ENCODE measurements at regions not wholly inside any gene's neighbourhood (a gene's known extent, or its start where the extent isn't known, plus 50 kb on each side); places are given as distances from the start of the nearest gene placed in this dataset.

DNA sequence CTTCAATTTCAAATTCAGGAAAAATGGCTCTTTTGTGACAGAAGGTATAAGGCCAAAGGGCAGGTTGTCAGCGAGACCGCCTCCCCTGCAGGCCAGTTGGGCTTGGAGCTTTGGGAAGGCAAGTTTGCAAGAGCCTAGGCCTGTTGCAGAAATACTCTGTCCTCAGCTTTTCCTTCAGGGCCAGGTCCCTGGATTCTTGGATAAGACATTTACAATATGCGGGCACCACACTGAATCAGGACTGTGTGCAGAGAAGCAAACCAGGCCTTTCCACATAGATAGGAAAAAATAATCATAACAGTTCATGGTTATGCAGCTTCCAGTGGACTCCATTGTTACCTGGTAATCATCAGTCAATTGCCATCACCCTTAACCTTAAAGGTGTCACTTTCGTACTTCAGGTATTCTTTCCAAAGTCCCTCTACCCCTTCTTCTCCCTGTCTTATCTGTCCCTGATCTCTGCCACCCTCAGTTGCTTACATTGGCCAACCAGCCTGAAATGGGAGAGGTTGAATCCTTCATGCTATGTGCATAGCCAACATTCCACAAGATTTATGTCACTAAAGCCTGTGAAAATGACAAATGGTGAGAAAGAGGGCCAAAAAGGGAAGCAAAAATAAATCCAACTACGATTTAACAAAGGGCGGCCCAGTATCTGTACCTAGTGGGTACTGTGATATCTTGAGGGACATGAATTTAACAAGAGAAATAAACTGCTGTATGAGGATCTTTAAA is 304.5 kb upstream of the NFE2L3 start:
- TF ChIP-seq, protein P1, sequence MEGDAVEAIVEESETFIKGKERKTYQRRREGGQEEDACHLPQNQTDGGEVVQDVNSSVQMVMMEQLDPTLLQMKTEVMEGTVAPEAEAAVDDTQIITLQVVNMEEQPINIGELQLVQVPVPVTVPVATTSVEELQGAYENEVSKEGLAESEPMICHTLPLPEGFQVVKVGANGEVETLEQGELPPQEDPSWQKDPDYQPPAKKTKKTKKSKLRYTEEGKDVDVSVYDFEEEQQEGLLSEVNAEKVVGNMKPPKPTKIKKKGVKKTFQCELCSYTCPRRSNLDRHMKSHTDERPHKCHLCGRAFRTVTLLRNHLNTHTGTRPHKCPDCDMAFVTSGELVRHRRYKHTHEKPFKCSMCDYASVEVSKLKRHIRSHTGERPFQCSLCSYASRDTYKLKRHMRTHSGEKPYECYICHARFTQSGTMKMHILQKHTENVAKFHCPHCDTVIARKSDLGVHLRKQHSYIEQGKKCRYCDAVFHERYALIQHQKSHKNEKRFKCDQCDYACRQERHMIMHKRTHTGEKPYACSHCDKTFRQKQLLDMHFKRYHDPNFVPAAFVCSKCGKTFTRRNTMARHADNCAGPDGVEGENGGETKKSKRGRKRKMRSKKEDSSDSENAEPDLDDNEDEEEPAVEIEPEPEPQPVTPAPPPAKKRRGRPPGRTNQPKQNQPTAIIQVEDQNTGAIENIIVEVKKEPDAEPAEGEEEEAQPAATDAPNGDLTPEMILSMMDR (IDR thresholded peaks at IDR 0.05; ENCODE audit: unreplicated experiment), result no peak
- H3K4me3 Mint-ChIP-seq (ENCODE audit: low read depth), result no peak overlapping the region
- peak overlapping the region; percentile 53 for H3K27ac Mint-ChIP-seq
- no peaks in the 10 kb centered on the region for H3K36me3 Mint-ChIP-seq (ENCODE audit: insufficient read depth)
- peaks cover 46% of the 10 kb centered on the region for H3K4me1 Mint-ChIP-seq (ENCODE audit: low read depth)
- no peak for DNase-seq (ENCODE audit: low spot score, unreplicated experiment)
- no peaks in the 10 kb centered on the region for H3K9me3 Mint-ChIP-seq (ENCODE audit: low read depth)
- peaks cover 7% of the 10 kb centered on the region for H3K27me3 Mint-ChIP-seq

DNA sequence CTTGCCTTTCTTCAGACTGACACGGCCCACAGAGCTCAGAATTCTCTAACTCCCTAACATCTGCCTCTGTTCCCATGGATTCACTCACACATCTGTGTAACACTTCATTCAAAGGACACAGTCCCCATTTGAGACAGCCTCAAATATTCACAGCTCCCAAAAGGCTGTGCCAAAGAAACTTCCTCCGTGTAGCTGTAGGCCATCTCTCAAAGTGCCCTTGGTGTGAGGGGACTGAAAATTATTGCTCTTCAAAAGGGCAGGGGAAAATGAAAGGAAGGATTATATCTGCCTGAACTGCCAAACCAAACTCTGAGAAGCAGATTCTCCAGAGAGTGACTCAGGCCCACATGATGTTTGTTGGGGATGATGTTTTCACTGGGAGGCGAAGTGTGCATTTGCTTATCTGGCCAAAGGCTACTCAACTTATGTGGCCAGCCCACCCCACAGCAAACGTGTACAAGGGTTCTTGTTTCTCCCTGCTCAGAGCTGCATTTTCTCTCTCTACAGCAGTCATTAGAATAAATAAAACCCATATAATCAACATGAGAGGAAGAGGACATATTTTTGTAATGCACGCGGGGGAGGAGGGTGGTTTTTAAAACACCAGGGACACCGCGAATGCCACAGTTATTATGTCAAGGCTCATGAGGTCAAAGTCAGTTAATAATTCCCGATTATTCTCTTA is 302.4 kb upstream of the NFE2L3 start:
- no peak overlapping the region for H3K4me3 Mint-ChIP-seq (ENCODE audit: low read depth)
- peaks cover 24% of the 10 kb centered on the region for H3K27me3 Mint-ChIP-seq
- H3K27ac Mint-ChIP-seq, result peak overlapping the region; percentile 53
- DNase-seq (ENCODE audit: low spot score, unreplicated experiment), result no peak
- TF ChIP-seq, protein P1 (IDR thresholded peaks at IDR 0.05; ENCODE audit: unreplicated experiment), result no peak
- H3K4me1 Mint-ChIP-seq (ENCODE audit: low read depth), result peaks cover 44% of the 10 kb centered on the region
- no peaks in the 10 kb centered on the region for H3K9me3 Mint-ChIP-seq (ENCODE audit: low read depth)
- H3K36me3 Mint-ChIP-seq (ENCODE audit: insufficient read depth), result no peaks in the 10 kb centered on the region

DNA sequence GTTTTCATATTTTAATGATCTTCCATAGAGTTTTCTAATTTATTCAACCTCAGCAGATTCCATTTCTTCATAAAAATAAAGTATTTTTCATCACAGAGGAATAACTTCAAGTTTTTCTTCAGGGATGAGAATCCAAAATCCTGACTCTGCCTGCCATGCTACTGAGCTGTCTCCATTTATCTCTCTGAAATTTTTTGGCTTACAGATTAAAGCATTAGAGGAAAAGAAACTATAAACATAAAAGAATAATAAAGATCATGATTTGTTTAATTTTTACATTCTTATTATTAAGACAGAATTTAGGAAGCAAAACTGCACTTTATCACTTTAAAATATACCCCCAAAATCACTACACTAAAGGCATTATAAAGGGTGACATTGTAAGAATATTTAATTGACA is 301.8 kb upstream of the NFE2L3 start:
- Mint-ChIP-seq H3K4me3 (ENCODE audit: low read depth) (no peak overlapping the region), H3K27me3 (peaks cover 28% of the 10 kb centered on the region), H3K36me3 (ENCODE audit: insufficient read depth) (no peaks in the 10 kb centered on the region), H3K27ac (no peak overlapping the region), H3K4me1 (ENCODE audit: low read depth) (peaks cover 45% of the 10 kb centered on the region), H3K9me3 (ENCODE audit: low read depth) (no peaks in the 10 kb centered on the region)
- DNase-seq (ENCODE audit: low spot score, unreplicated experiment), result no peak
- TF ChIP-seq, protein P1 (IDR thresholded peaks at IDR 0.05; ENCODE audit: unreplicated experiment), result no peak

DNA sequence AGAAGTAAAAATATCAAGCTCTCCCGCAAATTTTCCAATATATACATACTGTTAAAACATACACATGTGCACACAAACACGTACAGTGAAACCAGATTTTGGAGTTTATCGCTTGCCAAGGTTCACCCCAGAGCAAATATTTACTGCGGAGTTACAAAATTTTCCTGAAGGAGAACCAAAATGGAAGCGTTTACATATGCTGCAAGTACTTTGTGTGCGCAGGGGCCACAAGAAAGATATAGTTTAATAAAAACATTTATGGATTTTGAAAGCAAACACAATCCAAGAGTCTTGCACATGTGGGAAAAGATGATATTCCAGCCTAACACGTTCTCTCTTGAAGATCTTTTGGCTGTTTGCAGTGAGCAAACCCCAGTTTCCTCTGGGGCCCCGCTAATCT is 301.3 kb upstream of the NFE2L3 start:
- H3K9me3 Mint-ChIP-seq (ENCODE audit: low read depth), result no peaks in the 10 kb centered on the region
- H3K4me1 Mint-ChIP-seq (ENCODE audit: low read depth), result peaks cover 40% of the 10 kb centered on the region
- peaks cover 28% of the 10 kb centered on the region for H3K27me3 Mint-ChIP-seq
- DNase-seq (ENCODE audit: low spot score, unreplicated experiment), result no peak
- H3K4me3 Mint-ChIP-seq (ENCODE audit: low read depth), result no peak overlapping the region
- TF ChIP-seq, protein P1 (IDR thresholded peaks at IDR 0.05; ENCODE audit: unreplicated experiment), result no peak
- H3K36me3 Mint-ChIP-seq (ENCODE audit: insufficient read depth), result no peaks in the 10 kb centered on the region
- no peak overlapping the region for H3K27ac Mint-ChIP-seq

DNA sequence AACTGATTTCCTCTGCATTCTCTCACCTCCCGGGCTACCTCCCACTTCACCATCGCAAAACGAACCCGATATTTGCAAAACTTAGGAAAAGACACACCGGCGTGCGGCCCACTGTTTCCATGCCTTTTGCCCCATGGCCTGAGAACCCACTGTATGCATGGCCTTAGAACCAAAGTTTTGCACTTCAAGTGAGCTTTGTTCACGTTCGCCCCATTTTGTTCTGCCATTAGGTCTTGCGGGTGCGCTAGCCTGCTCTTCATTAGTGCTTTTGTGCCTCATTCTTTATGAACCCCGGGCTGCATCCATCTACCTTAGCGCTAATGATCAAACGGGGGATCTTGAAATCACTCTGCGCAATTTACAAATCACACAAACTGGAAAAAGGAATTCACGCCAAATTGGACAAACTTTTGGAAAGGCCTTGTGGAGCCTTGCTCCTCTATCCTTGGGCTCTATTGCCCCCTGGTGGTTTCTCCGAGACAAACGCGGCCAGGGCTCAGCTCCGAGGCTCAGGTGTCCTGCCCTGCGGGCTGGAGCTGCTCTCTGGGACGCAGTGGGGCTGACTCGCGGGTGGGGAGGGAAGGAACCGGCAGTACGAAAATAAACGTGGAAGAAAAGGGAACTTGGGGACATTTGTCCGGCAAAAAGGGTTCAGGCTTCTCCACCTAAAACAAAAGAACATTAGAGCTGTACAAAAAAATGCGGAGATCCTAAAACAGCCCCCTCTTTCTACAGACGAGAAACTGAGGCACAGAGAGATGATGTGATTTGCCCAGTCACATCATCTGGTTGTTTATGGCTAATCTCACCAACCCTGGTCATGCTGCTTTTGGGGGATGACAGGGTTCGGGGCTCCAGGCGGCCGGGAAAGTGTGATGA is 300.4 kb upstream of the NFE2L3 start:
- Mint-ChIP-seq H3K27ac (peak overlapping the region; percentile 59), H3K27me3 (peaks cover 28% of the 10 kb centered on the region), H3K4me1 (ENCODE audit: low read depth) (peaks cover 38% of the 10 kb centered on the region), H3K4me3 (ENCODE audit: low read depth) (peak overlapping the region; percentile 68), H3K36me3 (ENCODE audit: insufficient read depth) (no peaks in the 10 kb centered on the region), H3K9me3 (ENCODE audit: low read depth) (no peaks in the 10 kb centered on the region)
- DNase-seq (ENCODE audit: low spot score, unreplicated experiment), result peak; percentile 80
- TF ChIP-seq, protein P1 (IDR thresholded peaks at IDR 0.05; ENCODE audit: unreplicated experiment), result peak; percentile 89

All from progenitor cell of endocrine pancreas (in vitro differentiated cells).